ENCODE measurements at regions not wholly inside any gene's neighbourhood (a gene's known extent, or its start where the extent isn't known, plus 50 kb on each side); places are given as distances from the start of the nearest gene placed in this dataset.

DNA sequence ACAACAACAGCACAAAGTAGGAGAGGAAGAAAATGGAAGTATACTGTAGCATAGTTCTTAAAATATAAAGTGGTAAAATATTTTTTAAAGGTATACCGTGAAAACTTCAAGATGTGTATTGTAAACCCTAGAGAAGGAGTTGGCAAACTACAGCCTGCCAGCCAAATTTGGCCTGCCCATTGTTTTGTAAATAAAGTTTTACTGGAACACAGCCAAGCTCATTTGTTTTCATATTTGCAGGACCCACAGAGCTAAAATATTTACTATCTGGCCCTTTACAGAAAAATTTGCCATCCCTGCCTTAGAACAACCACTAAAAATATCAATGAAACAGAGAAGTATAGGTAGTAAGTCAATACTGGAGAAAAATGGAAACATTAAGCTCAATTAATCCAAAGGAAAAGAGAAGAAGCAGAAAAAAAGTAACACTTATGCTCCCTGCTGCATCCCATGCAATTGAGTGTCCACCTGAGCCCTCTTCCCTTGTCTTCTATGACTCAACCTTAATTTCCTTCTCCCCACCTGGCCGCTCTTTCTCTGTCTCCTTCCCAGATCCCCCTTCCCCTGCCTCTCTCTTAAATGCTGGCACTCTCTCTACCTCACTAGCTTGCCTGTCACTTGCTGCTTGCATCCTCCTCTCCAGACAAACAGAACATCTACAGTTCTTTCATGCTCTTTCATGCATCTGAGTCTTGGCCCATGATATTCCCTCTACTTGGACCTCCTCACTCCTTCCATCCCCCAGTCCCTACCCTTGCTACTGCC is 50.6 kb upstream of the FER start:
- no peaks in the 10 kb centered on the region for H3F3A ChIP-seq (ENCODE audit: insufficient read depth)
- no peak overlapping the region for H3K27ac ChIP-seq (ENCODE audit: low read depth, low read length)
- no peaks in the 10 kb centered on the region for H4K20me1 ChIP-seq (ENCODE audit: low read depth, low read length)
- H3K27me3 ChIP-seq (ENCODE audit: low read length), result no peaks in the 10 kb centered on the region
- no peaks in the 10 kb centered on the region for H3K9me3 ChIP-seq (ENCODE audit: insufficient read depth, low read length)
- H3K36me3 ChIP-seq (ENCODE audit: low read length), result no peaks in the 10 kb centered on the region
- no peak overlapping the region for H3K9ac ChIP-seq (ENCODE audit: low read length)
- no peak overlapping the region for H3K4me2 ChIP-seq (ENCODE audit: low read depth, low read length, poor library complexity, severe bottlenecking)
- no peaks in the 10 kb centered on the region for H3K79me2 ChIP-seq (ENCODE audit: insufficient read depth, low read length)
- H3K9me2 ChIP-seq (replicated peaks; ENCODE audit: insufficient read depth, low read length), result no peaks in the 10 kb centered on the region
- H2AFZ ChIP-seq (ENCODE audit: low read depth, low read length, severe bottlenecking), result no peak overlapping the region
- no peak for TF ChIP-seq EZH2phosphoT487 (conservative IDR thresholded peaks at IDR 0.05; ENCODE audit: low read length)
- TF ChIP-seq, protein P1, sequence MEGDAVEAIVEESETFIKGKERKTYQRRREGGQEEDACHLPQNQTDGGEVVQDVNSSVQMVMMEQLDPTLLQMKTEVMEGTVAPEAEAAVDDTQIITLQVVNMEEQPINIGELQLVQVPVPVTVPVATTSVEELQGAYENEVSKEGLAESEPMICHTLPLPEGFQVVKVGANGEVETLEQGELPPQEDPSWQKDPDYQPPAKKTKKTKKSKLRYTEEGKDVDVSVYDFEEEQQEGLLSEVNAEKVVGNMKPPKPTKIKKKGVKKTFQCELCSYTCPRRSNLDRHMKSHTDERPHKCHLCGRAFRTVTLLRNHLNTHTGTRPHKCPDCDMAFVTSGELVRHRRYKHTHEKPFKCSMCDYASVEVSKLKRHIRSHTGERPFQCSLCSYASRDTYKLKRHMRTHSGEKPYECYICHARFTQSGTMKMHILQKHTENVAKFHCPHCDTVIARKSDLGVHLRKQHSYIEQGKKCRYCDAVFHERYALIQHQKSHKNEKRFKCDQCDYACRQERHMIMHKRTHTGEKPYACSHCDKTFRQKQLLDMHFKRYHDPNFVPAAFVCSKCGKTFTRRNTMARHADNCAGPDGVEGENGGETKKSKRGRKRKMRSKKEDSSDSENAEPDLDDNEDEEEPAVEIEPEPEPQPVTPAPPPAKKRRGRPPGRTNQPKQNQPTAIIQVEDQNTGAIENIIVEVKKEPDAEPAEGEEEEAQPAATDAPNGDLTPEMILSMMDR (IDR thresholded peaks at IDR 0.05; ENCODE audit: insufficient read depth, low read length, poor library complexity, severe bottlenecking), result no peak
- no peak overlapping the region for H3K4me3 ChIP-seq (ENCODE audit: insufficient read depth, low read length, poor library complexity, severe bottlenecking)

DNA sequence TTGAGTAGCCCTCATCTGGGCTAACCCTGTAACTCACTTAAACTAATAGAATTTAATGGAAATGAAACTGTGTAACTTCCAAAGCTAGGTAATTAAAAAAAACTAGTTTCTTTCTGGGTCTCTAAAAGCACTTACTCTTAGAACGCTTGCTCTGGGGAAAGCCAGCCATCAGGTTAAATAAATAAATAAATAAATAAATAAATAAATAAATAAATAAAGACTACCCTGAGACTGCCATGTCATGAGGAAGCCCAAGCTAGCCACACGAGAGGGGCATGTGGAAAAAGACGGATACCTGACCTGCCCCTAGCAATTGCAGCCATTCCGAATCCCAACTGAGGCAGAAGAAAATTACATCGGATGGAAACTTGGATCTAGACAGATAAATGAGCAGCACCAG is 51.3 kb upstream of the FER start:
- Histone ChIP-seq H3K27ac (ENCODE audit: low read depth, low read length) (no peak overlapping the region), H3K4me3 (ENCODE audit: insufficient read depth, low read length, poor library complexity, severe bottlenecking) (no peak overlapping the region), H3K9ac (ENCODE audit: low read length) (no peak overlapping the region), H3K36me3 (ENCODE audit: low read length) (no peaks in the 10 kb centered on the region), H2AFZ (ENCODE audit: low read depth, low read length, severe bottlenecking) (no peak overlapping the region), H3K79me2 (ENCODE audit: insufficient read depth, low read length) (no peaks in the 10 kb centered on the region), H3K9me2 (replicated peaks; ENCODE audit: insufficient read depth, low read length) (no peaks in the 10 kb centered on the region), H3K4me2 (ENCODE audit: low read depth, low read length, poor library complexity, severe bottlenecking) (no peak overlapping the region), H3K27me3 (ENCODE audit: low read length) (no peaks in the 10 kb centered on the region), H4K20me1 (ENCODE audit: low read depth, low read length) (no peaks in the 10 kb centered on the region), H3F3A (ENCODE audit: insufficient read depth) (no peaks in the 10 kb centered on the region), H3K9me3 (ENCODE audit: insufficient read depth, low read length) (no peaks in the 10 kb centered on the region)
- TF ChIP-seq EZH2phosphoT487 (conservative IDR thresholded peaks at IDR 0.05; ENCODE audit: low read length), result no peak
- TF ChIP-seq, protein P1 (IDR thresholded peaks at IDR 0.05; ENCODE audit: insufficient read depth, low read length, poor library complexity, severe bottlenecking), result no peak

DNA sequence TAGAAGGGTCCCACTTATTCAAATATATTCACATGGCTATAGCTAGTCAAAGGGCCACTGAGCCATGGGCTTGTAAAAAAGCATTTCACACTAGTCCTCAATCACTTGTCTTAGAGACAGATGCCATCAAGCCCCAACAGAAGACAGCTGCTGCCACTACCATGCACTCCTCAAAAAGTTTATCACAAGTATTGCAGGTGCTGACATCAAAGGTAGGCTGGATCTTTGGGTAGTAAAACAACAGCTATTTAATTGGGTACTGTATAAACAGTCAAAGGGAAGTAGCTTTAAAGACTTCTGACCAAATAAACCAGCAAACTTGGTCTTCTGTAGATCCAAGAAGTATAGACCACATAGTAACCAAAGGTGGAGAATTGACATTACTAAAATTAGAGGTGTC is 59.2 kb upstream of the FER start:
- H3K4me3 ChIP-seq (ENCODE audit: insufficient read depth, low read length, poor library complexity, severe bottlenecking), result no peak overlapping the region
- TF ChIP-seq EZH2phosphoT487 (conservative IDR thresholded peaks at IDR 0.05; ENCODE audit: low read length), result no peak
- TF ChIP-seq, protein P1 (IDR thresholded peaks at IDR 0.05; ENCODE audit: insufficient read depth, low read length, poor library complexity, severe bottlenecking), result no peak
- no peaks in the 10 kb centered on the region for H4K20me1 ChIP-seq (ENCODE audit: low read depth, low read length)
- H3K9me3 ChIP-seq (ENCODE audit: insufficient read depth, low read length), result no peaks in the 10 kb centered on the region
- no peaks in the 10 kb centered on the region for H3K27me3 ChIP-seq (ENCODE audit: low read length)
- H2AFZ ChIP-seq (ENCODE audit: low read depth, low read length, severe bottlenecking), result no peak overlapping the region
- no peak overlapping the region for H3K27ac ChIP-seq (ENCODE audit: low read depth, low read length)
- no peaks in the 10 kb centered on the region for H3K79me2 ChIP-seq (ENCODE audit: insufficient read depth, low read length)
- H3K4me2 ChIP-seq (ENCODE audit: low read depth, low read length, poor library complexity, severe bottlenecking), result no peak overlapping the region
- H3K36me3 ChIP-seq (ENCODE audit: low read length), result no peaks in the 10 kb centered on the region
- no peak overlapping the region for H3K9ac ChIP-seq (ENCODE audit: low read length)
- no peaks in the 10 kb centered on the region for H3K9me2 ChIP-seq (replicated peaks; ENCODE audit: insufficient read depth, low read length)
- no peaks in the 10 kb centered on the region for H3F3A ChIP-seq (ENCODE audit: insufficient read depth)

Data from SU-DHL-6 (cell line).